Embryonic facial prominence (tissue), 1 donor: ENCODE measurements at regions not wholly inside any gene's neighbourhood (a gene's known extent, or its start where the extent isn't known, plus 50 kb on each side); places are given as distances from the start of the nearest gene placed in this dataset.
"Not testable (repeated sequence)": the region's sequence is repeated elsewhere in the genome, so short reads cannot be mapped to it uniquely, and the experiment has no call there.

Source experiments
- DNase-seq: peaks from one replicate; pipeline ENCODE4 v3.0.0-alpha.2; 2016; ENCODE audit errors: extremely low spot score

GRCh38 chr9:134561427-134562145 lies 80.0 kb upstream of the COL5A1 start:
- DNase-seq, result no peak

DNA sequence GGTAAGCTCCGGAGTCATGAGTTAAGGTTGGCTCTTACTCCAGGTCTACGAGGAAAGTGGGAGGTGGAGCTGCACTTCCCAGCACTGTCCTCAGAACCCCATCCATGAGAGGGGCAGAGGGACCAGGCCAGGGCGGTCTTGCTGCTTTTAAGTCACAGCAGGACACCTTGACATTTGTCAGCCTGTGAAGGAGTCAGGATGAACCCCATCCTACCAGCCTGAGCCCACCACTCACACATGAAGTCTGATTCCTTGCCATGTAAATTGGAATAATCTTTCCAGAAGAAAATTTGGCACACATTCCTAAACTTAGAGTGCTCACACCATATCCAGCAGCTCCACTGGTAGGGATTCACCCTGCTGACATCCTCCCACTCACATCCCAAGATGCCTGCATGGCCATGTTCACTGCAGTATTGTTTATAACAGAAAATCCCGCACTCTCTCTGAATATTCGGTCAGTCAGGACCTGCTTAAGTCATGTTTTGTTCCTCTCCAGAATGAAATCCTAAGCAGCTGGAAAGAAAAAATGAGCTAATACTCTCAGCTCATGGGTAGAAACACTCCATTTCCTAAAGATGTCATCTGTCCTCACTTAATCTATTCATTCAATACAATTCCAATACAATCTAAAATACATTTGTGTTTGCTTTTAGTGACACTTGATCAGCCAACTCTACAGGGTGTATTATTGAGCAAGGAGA lies 79.3 kb upstream of the COL5A1 start:
- DNase-seq, result no peak

GRCh38 chr9:134563397-134563796 lies 78.2 kb upstream of the COL5A1 start:
- DNase-seq, result no peak

GRCh38 chr9:134564431-134565170 lies 77.0 kb upstream of the COL5A1 start:
- DNase-seq, result no peak

- DNase-seq, result no peak
These were observed 76.2 kb upstream of the COL5A1 start for GRCh38 chr9:134565316-134565915.

DNA sequence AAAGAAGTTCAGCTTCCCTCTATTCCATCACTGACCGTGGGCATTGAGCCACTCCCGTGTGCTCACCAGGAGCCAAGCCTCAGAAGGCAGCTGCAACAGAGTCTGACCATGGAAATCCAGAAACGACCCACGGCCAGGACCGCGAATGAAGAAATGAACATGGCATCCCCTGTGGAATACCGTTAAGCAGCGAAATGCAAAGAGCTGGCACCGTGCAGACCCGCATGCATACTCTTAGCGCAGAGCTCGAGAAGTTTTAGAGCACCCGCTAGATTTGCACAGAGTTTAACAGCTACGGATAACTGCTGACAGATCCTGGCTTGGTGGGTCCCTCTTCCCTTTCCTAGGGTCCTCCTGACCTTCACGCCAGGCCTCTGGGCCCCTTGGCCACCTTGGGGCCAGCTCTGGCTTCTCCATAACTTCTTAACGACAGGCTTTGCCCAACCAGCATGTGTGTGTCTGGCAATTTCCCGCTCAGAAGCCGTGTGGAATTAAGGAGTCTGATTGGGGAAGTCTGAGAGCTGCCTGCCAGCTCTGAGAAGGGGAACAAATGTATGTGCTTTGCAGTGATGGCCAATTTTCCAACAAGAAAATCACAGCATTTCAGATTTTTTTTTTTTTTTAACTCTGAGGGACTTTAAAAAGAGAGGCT lies 75.3 kb upstream of the COL5A1 start:
- DNase-seq, result no peak

DNA sequence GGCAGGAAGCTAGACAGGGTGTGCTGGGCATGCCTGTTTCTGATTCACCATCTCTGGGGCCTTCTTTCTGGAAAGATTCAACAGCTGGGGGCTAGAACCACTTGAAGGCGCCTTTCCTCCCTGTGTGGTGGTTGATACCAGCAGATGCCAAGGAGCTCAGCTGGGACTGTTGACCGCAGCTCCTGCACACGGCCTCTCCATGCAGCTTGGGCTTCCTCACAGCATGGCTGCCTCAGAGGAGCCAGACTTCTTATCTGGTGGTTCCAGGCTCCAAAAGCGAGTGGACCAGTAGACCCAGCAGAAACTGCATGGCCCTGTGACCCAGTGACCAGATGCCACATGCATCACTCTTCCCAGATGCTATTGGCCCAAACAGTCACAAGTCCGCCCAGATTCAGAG lies 74.7 kb upstream of the COL5A1 start:
- no peak for DNase-seq

DNA sequence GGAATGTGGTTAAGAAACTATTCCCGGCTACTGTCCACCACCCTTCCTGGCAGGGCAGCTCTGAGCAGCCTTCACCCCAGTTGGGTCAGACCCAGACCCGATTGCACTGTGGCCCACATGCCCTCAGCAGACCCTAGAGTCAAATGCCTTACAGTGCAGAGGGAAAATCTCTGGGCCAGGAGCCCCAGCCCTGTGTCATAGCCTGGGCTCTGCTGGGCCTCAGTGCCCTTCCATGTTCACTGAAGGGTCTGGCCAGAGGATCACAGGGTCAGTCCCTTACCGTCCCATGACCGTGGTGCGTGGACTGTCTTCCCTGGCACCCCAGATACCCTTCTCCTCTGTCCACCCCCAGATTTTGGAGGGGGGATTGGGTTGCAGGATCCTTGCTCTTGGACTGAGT lies 73.5 kb upstream of the COL5A1 start:
- DNase-seq, result no peak

DNA sequence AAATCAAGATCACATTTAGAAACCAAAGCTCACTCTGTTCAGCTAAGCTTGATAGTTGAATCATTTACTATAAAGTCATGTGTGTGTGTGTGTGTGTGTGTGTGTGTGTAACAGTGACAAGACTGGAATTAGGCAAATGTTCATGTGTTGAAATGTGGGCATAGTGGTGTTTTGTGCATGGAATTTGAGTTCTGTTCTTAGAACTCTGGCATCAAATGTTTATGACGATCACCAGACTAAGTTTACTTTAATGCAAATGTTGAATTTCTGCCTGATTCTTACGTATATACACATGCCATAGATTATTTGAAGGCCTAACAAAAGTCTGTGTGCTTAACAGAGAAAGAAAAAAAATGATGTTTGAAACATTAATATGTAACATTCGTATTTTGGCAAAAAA lies 72.8 kb upstream of the COL5A1 start:
- peak; percentile 59 for DNase-seq

DNA sequence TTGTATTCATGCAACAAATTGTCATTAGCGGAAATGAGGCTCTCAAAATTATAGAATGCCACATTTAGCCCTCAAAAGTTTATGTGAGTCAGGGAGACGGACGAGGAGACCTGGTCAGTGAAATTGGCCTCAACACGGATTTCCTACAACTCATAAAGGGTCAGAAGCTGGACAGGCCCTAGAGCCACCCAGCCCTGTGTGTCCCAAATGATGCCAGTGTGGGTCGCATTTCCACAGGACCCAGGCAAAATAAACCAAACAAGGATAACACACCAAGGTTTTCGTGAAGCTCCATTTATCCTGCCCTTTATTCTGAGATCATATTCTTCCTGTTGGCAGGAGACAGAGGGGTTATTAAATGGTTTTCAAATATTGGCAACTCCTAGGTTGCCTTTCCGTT lies 72.0 kb upstream of the COL5A1 start:
- DNase-seq, result no peak

DNA sequence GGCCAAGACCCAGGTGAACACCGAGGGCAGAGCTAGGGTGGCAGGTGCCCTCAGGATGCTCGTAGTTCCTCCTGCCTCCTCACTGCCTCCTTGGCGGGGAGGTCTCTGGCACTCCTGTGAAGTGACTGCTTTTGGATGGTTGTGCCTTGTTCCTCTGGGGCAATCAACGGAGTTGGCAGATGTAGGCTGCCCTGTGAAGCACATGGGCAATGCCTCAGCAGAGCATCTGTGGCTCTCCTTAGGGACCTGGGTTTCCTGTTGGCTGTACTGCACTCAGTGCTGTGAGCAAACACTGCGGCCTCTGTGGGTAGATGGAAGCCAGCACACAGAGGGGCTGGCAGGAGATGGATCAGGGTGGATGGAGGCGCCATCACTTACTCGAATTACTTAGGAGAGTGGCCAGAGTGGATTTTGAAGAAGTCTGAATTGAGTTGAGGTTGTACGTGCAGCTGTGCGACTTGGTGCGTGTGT lies 71.4 kb upstream of the COL5A1 start:
- no peak for DNase-seq

DNA sequence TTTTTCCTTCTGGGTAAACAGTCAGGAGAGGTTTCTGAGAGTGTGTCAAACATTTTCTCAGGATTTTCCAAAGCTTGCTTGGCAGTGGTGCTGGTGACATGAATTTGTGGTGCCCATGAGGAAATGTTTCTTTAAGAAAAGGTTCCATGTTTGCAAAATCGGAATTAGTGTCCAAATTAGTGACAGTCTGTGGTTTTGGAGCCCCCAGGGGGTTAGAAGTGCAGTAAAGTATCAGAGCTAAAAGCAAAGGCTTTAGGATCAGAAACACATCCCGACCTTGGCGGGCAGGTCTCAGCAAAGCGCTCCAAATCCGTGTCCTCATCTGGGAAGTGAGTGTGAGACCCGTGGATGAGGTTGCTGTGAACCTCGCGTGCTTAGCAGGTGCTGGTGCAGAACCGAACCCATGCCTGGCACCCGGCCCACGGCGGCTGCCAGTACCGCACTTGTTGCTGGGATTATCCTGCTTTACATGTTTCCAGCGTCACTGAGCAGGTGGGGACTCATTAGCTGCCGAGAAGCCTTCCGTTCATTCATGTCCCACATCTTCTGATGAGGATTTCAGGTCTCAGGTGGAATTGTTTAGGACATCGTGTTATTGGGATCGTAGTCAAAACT lies 70.8 kb upstream of the COL5A1 start:
- DNase-seq, result no peak

DNA sequence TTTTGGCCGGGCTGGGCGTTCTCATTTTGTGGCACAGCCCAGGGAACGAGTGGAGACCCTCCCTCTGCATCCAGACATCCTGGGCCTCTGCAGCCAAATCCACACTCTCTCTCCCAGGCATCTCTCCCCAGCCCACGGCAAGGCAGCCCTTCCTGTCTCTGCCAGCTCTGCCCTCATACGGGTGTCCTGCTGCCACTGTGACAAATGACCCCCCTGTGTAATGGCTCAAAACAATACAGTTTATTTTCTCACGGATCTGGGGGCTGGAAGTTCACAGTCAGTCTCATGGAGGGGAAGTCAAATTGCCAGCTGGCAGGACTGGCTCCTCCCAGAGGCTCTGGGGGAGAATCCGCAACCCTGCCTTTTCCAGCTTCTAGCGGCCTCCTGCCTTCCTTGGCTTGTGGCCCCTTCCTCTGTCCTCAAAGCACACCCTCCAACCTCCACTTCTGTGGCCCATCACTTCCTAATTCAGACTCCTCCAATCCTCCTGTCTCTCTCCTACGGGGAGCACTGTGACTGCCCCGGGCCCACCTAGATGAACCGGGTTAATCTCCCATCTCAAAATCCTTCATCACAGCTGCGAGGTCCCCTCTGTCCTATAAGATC lies 70.2 kb upstream of the COL5A1 start:
- no peak for DNase-seq

DNA sequence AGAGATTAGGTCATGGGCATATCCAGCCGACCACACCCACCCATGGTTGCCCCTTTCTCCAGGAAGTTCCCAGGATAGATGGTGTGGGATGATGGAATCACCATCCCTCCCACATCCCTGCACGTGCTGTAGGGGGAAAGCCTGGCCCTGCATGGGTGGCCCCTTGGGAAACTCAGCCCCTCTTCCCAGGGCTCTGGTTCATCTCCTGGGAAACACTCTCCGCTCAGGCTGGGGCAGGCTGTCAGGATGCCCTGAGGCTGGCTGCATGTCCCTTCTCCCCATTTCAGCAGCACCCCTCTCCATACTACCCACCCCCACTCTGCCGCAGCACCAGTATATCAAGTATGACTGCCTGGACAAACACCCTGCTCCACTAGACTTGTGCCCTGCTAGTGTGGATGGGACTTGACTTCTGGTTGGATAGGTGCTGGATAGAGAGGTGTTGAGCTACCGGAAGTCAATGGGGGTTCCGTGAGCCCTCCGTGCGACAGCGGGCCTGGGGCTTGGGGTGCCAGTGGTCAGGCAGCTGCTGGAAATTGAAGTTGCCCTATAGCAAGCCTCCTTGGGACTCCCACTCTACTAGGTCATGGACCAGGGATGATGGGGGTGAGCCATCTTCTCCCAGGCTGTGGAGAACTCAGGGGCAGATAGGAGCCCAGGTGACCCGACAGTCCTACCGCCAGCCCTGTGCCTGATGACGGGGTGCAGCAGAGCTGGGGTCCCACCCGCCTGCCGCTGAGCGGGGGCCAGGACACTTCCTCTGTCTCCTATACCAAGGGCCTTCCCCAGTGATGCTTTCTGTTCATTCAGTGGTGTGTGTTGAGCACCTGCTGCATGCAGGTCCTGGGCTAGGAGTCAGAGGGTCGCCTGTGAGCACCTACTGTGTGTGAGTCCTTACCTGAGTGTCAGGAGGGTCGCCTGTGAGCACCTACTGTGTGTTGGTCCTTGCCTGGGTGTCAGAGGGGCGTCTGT lies 69.4 kb upstream of the COL5A1 start:
- DNase-seq, result no peak

GRCh38 chr9:134574686-134575085 lies 66.9 kb upstream of the COL5A1 start:
- not testable (repeated sequence) for DNase-seq

- no peak for DNase-seq
These were observed 66.3 kb upstream of the COL5A1 start for GRCh38 chr9:134575103-134575900.

DNA sequence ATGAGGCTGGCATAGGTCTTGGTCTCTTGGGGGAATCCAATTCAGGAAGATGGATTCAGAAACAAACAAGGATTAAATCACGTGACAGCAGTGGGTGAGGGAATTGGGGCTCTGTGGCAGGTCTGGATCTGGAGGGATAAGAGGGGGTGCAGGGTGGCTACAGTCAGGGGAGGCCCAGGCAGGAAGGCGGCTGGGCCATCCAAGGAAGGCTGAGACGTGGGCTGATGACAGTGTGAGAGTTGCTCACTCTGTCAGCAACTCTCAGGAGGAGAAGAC lies 65.8 kb upstream of the COL5A1 start:
- DNase-seq, result no peak

- DNase-seq, result no peak
These were observed 56.5 kb upstream of the COL5A1 start for GRCh38 chr9:134585021-134585561.
